ENCODE measurements at regions not wholly inside any gene's neighbourhood (a gene's known extent, or its start where the extent isn't known, plus 50 kb on each side); places are given as distances from the start of the nearest gene placed in this dataset.

- Histone ChIP-seq H3K4me1 (no peaks in the 10 kb centered on the region), H3K36me3 (no peaks in the 10 kb centered on the region), H3K9me3 (no peaks in the 10 kb centered on the region), H3K27me3 (no peaks in the 10 kb centered on the region), H3K4me3 (no peak overlapping the region), H3K27ac (peak overlapping the region; percentile 3)
- peak; percentile 19 for ATAC-seq
- TF ChIP-seq CTCF (IDR thresholded peaks at IDR 0.05): no peak
- intact Hi-C loops (cut with DNase I): no loop called here
- no peak for DNase-seq
These were observed 162.7 kb upstream of the NT5C1B start for GRCh38 chr2:18752022-18752493.

GRCh38 chr2:18750672-18751554 lies 161.5 kb upstream of the NT5C1B start:
- H3K4me3 ChIP-seq: no peak overlapping the region
- intact Hi-C loops (cut with DNase I): no loop called here
- no peak for ATAC-seq
- H3K4me1 ChIP-seq: no peaks in the 10 kb centered on the region
- no peaks in the 10 kb centered on the region for H3K36me3 ChIP-seq
- no peak overlapping the region for H3K27ac ChIP-seq
- no peaks in the 10 kb centered on the region for H3K9me3 ChIP-seq
- H3K27me3 ChIP-seq: no peaks in the 10 kb centered on the region
- no peak for DNase-seq
- TF ChIP-seq CTCF (IDR thresholded peaks at IDR 0.05): no peak

- ATAC-seq (peak; percentile 59), DNase-seq (no peak)
- H3K9me3 ChIP-seq: no peaks in the 10 kb centered on the region
- intact Hi-C loops (cut with DNase I): loop anchor here (10.0 kb wide), 1 partner anchor 605 kb away; the partner anchor contains the start of gene OSR1
- peak; percentile 81 for TF ChIP-seq CTCF (IDR thresholded peaks at IDR 0.05)
- H3K4me1 ChIP-seq: no peaks in the 10 kb centered on the region
- H3K4me3 ChIP-seq: no peak overlapping the region
- H3K27ac ChIP-seq: no peak overlapping the region
- no peaks in the 10 kb centered on the region for H3K27me3 ChIP-seq
- H3K36me3 ChIP-seq: no peaks in the 10 kb centered on the region
These were observed 160.7 kb upstream of the NT5C1B start for GRCh38 chr2:18749912-18750526.

GRCh38 chr2:18745431-18746272 lies 156.3 kb upstream of the NT5C1B start:
- ATAC-seq (no peak), DNase-seq (no peak)
- Histone ChIP-seq H3K27ac (no peak overlapping the region), H3K36me3 (no peaks in the 10 kb centered on the region), H3K27me3 (no peaks in the 10 kb centered on the region), H3K4me3 (no peak overlapping the region), H3K9me3 (no peaks in the 10 kb centered on the region), H3K4me1 (no peaks in the 10 kb centered on the region)
- intact Hi-C loops (cut with DNase I): loop anchor here (10.0 kb wide), 1 partner anchor 609 kb away; the partner anchor contains the start of gene OSR1
- no peak for TF ChIP-seq CTCF (IDR thresholded peaks at IDR 0.05)

All from upper lobe of right lung (tissue), 1 donor.